ENCODE measurements at regions not wholly inside any gene's neighbourhood (a gene's known extent, or its start where the extent isn't known, plus 50 kb on each side); places are given as distances from the start of the nearest gene placed in this dataset.
"Not testable (repeated sequence)": the region's sequence is repeated elsewhere in the genome, so short reads cannot be mapped to it uniquely, and the experiment has no call there.

DNA sequence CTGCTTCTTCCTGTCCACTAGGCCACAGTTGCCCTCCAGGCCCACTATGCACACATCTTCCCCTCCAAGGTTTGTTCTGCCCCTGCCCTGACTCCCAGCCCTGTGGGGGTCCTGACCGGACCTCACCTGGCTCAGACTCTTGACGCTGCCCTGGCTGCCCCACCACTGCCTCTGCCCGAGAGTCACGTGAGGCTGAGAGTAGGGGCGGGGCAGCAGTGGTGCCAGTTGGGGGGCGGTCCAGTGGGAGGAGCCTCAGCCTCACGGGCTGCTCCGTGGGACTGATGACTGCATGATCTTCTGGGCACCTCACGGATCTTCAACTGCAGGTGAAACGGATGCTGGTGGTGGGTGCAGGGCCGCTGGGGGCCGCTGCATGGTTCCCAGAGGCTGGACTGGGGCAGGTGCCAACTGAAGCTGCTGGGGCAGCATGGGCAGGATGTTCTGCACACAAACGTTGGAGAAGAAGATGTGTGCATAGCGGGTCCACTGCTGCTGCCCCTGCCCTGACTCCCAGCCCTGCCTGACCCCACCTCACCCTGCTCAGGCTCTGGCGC is 77.6 kb downstream of the HHIPL2 start:
- not testable (repeated sequence) for H3K4me1 ChIP-seq (ENCODE audit: control insufficient read depth, insufficient read depth, low read length); DNase-seq (ENCODE audit: low read depth in 4 of 6, low spot score in 6 of 6); H3K4me3 ChIP-seq (ENCODE audit: low read depth, low read length); H3K27me3 ChIP-seq (ENCODE audit: control insufficient read depth, insufficient read depth, low read length); H3K27ac ChIP-seq (ENCODE audit: low read depth, low read length); H3K36me3 ChIP-seq (ENCODE audit: control insufficient read depth, insufficient read depth, low read length); H3K9me3 ChIP-seq (ENCODE audit: control insufficient read depth, insufficient read depth, low read length)
- 99% methylated on average over 5 of the region's 15 CpGs for WGBS (ENCODE audit: insufficient coverage)

- H3K9me3 ChIP-seq (ENCODE audit: control insufficient read depth, insufficient read depth, low read length) = no peaks in the 10 kb centered on the region
- no peak for DNase-seq (ENCODE audit: low read depth in 4 of 6, low spot score in 6 of 6)
- H3K4me1 ChIP-seq (ENCODE audit: control insufficient read depth, insufficient read depth, low read length) = peaks cover 11% of the 10 kb centered on the region
- 98% methylated on average over 5 of the region's 8 CpGs for WGBS (ENCODE audit: insufficient coverage)
- H3K27me3 ChIP-seq (ENCODE audit: control insufficient read depth, insufficient read depth, low read length) = peaks cover 6% of the 10 kb centered on the region
- no peak overlapping the region for H3K27ac ChIP-seq (ENCODE audit: low read depth, low read length)
- no peak overlapping the region for H3K4me3 ChIP-seq (ENCODE audit: low read depth, low read length)
- no peaks in the 10 kb centered on the region for H3K36me3 ChIP-seq (ENCODE audit: control insufficient read depth, insufficient read depth, low read length)
Observed at GRCh38 chr1:222466150-222466865, 81.6 kb downstream of the HHIPL2 start.

DNA sequence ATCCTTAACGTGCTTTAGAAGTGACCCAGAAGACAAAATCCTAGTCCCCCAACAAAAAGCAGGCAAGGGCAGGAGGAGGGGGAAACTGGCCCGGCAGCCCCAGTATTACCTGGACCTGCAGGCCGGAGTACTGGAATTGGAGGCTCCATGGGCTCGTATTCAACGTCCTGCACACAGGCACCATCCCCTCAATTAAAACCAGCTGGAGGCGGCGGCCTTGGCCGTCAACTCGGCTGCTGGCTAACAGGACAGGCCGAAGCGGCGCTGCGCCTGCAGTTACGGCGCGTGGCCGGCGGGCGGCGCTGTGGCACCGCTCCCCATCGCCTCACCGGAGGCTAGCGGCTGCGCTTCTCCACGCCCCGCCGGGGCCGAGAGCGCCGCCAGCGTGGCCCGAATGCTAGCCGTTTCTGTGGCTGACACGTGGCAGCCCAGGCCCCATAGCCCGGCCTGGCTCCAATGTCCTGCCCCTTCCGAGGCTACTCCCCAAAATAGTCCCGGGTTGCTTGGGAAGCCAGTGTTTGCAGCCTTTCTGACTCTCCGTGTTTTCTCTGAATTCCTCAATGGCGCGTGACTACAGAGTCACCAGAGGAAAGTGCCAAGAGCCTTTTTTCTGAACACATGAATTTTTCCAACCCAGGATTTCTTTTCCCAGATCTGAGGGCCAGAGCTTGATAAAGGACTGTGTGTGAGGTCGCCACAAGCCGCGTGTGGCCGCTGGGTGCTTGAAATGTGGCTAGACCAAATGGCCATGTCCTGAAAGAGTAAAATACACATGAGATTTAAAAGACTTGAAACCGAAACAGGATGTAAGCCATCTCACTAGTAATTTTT is 82.5 kb downstream of the HHIPL2 start:
- Histone ChIP-seq H3K4me1 (ENCODE audit: control insufficient read depth, insufficient read depth, low read length) (peaks cover 12% of the 10 kb centered on the region), H3K36me3 (ENCODE audit: control insufficient read depth, insufficient read depth, low read length) (no peaks in the 10 kb centered on the region), H3K27ac (ENCODE audit: low read depth, low read length) (peak overlapping the region; percentile 85), H3K27me3 (ENCODE audit: control insufficient read depth, insufficient read depth, low read length) (peaks cover 6% of the 10 kb centered on the region), H3K9me3 (ENCODE audit: control insufficient read depth, insufficient read depth, low read length) (no peaks in the 10 kb centered on the region), H3K4me3 (ENCODE audit: low read depth, low read length) (peak overlapping the region; percentile 52)
- 2% methylated on average over 44 of the region's 46 CpGs for WGBS (ENCODE audit: insufficient coverage)
- DNase-seq (ENCODE audit: low read depth in 4 of 6, low spot score in 6 of 6) = peak; percentile 57 to 93 (median 80)

DNA sequence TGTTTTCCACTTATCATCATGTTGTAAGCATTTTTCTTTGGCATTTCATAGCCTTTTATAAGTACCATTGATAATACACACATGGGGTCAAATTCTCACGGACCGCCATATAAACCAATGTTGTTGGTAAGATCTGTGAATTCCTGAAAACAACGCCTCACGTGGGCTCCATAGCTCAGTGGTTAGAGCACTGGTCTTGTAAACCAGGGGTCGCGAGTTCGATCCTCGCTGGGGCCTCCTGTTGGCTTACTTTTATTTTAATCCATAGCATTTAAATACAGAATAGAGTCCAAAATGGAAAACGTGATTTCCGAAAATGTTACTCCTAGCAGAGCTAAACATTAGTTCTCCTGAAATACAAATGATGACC is 83.1 kb downstream of the HHIPL2 start:
- WGBS (ENCODE audit: insufficient coverage) = 15% methylated on average over 4 of the region's 10 CpGs
- H3K4me3 ChIP-seq (ENCODE audit: low read depth, low read length) = peak overlapping the region; percentile 52

GRCh38 chr1:222463059-222463730 is 84.7 kb downstream of the HHIPL2 start:
- DNase-seq (ENCODE audit: low read depth in 4 of 6, low spot score in 6 of 6) = no peak
- H3K9me3 ChIP-seq (ENCODE audit: control insufficient read depth, insufficient read depth, low read length) = peaks cover 2% of the 10 kb centered on the region
- 90% methylated on average over 4 of the region's 8 CpGs for WGBS (ENCODE audit: insufficient coverage)
- peaks cover 6% of the 10 kb centered on the region for H3K27me3 ChIP-seq (ENCODE audit: control insufficient read depth, insufficient read depth, low read length)
- H3K27ac ChIP-seq (ENCODE audit: low read depth, low read length) = no peak overlapping the region
- no peak overlapping the region for H3K4me3 ChIP-seq (ENCODE audit: low read depth, low read length)
- no peaks in the 10 kb centered on the region for H3K36me3 ChIP-seq (ENCODE audit: control insufficient read depth, insufficient read depth, low read length)
- peaks cover 15% of the 10 kb centered on the region for H3K4me1 ChIP-seq (ENCODE audit: control insufficient read depth, insufficient read depth, low read length)

More for the DNA sequence above, 83.1 kb downstream of the HHIPL2 start:
- H3K27ac ChIP-seq (ENCODE audit: low read depth, low read length) = peak overlapping the region; percentile 85
- peaks cover 15% of the 10 kb centered on the region for H3K4me1 ChIP-seq (ENCODE audit: control insufficient read depth, insufficient read depth, low read length)
- H3K27me3 ChIP-seq (ENCODE audit: control insufficient read depth, insufficient read depth, low read length) = peaks cover 6% of the 10 kb centered on the region
- H3K36me3 ChIP-seq (ENCODE audit: control insufficient read depth, insufficient read depth, low read length) = no peaks in the 10 kb centered on the region
- peak in 4 of 6 donors; percentile 50 to 88 (median 64) for DNase-seq (ENCODE audit: low read depth in 4 of 6, low spot score in 6 of 6)
- no peaks in the 10 kb centered on the region for H3K9me3 ChIP-seq (ENCODE audit: control insufficient read depth, insufficient read depth, low read length)

DNA sequence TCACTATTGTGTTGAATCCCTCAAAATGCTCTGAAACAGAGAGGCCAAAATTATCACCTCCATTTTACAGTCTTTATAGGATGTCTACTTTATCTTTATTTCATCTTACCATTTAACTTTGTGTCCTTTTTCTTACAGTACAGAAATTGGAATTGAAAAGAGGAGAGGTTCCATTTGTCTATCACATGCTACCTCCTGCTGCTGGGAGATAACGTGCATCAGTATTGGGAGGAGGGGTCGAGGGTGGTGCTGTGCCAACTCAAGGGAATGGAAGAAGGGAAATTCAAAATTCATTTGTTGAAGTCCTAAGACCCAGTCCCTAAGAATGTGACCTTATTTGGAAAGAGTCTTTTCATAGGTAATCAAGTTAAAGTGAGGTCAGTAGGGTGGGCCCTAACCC is 85.3 kb downstream of the HHIPL2 start:
- WGBS (ENCODE audit: insufficient coverage) = 83% methylated on average over 1 of the region's 2 CpGs
- DNase-seq (ENCODE audit: low read depth in 4 of 6, low spot score in 6 of 6) = no peak
- no peak overlapping the region for H3K27ac ChIP-seq (ENCODE audit: low read depth, low read length)
- peaks cover 6% of the 10 kb centered on the region for H3K27me3 ChIP-seq (ENCODE audit: control insufficient read depth, insufficient read depth, low read length)
- H3K9me3 ChIP-seq (ENCODE audit: control insufficient read depth, insufficient read depth, low read length) = peaks cover 2% of the 10 kb centered on the region
- no peaks in the 10 kb centered on the region for H3K36me3 ChIP-seq (ENCODE audit: control insufficient read depth, insufficient read depth, low read length)
- H3K4me1 ChIP-seq (ENCODE audit: control insufficient read depth, insufficient read depth, low read length) = peaks cover 15% of the 10 kb centered on the region
- H3K4me3 ChIP-seq (ENCODE audit: low read depth, low read length) = no peak overlapping the region

DNA sequence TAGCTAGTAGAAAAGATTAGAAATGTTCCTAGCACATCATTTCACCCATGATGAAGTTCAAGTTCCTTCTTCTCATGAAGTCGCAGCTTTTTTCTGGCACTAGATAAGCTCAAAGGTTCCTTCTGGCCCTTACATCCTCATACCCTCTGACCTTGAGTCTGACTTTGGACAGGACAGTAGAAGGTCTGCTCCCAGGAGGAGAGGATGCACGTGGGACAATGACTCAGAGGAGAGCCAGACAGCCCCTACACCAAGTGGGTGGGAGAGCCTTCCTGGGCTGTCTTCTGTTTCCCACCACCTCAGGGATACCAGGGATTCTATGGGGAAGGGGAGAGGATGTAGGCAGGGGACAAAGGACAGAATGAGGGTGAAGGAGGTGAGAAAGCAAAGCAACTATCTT is 86.0 kb downstream of the HHIPL2 start:
- Histone ChIP-seq H3K27ac (ENCODE audit: low read depth, low read length) (no peak overlapping the region), H3K36me3 (ENCODE audit: control insufficient read depth, insufficient read depth, low read length) (no peaks in the 10 kb centered on the region), H3K4me3 (ENCODE audit: low read depth, low read length) (no peak overlapping the region), H3K27me3 (ENCODE audit: control insufficient read depth, insufficient read depth, low read length) (peaks cover 6% of the 10 kb centered on the region), H3K9me3 (ENCODE audit: control insufficient read depth, insufficient read depth, low read length) (peaks cover 2% of the 10 kb centered on the region), H3K4me1 (ENCODE audit: control insufficient read depth, insufficient read depth, low read length) (peaks cover 15% of the 10 kb centered on the region)
- DNase-seq (ENCODE audit: low read depth in 4 of 6, low spot score in 6 of 6) = no peak
- WGBS (ENCODE audit: insufficient coverage) = 60% methylated on average over 1 of the region's 2 CpGs

- peaks cover 9% of the 10 kb centered on the region for H3K27me3 ChIP-seq (ENCODE audit: control insufficient read depth, insufficient read depth, low read length)
- no peak overlapping the region for H3K4me3 ChIP-seq (ENCODE audit: low read depth, low read length)
- WGBS (ENCODE audit: insufficient coverage) = no CpG with 5 or more reads among the region's 3 CpGs
- H3K9me3 ChIP-seq (ENCODE audit: control insufficient read depth, insufficient read depth, low read length) = peaks cover 2% of the 10 kb centered on the region
- no peaks in the 10 kb centered on the region for H3K36me3 ChIP-seq (ENCODE audit: control insufficient read depth, insufficient read depth, low read length)
- no peak overlapping the region for H3K27ac ChIP-seq (ENCODE audit: low read depth, low read length)
- peaks cover 13% of the 10 kb centered on the region for H3K4me1 ChIP-seq (ENCODE audit: control insufficient read depth, insufficient read depth, low read length)
- no peak for DNase-seq (ENCODE audit: low read depth in 4 of 6, low spot score in 6 of 6)
Observed at GRCh38 chr1:222459652-222460051, 88.3 kb downstream of the HHIPL2 start.

DNA sequence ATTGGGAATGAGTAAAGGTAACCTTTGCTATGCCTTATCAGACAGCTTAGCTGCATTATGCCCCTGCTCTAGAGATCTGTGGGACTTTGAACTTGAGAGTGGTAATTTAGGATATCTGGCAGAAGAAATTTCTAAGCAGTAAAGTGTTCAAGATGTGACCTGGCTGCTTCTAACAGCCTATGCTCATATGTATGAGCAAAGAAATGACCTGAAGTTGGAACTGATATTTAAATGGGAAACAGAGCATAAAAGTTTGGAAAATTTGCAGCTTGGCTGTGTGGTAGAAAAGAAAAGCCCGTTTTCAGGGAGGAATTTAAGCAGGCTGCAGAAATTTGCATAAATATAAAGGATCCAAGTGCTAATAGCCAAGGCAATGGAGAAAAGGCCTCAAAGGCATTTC is 90.4 kb downstream of the HHIPL2 start:
- no peaks in the 10 kb centered on the region for H3K36me3 ChIP-seq (ENCODE audit: control insufficient read depth, insufficient read depth, low read length)
- peaks cover 2% of the 10 kb centered on the region for H3K9me3 ChIP-seq (ENCODE audit: control insufficient read depth, insufficient read depth, low read length)
- peaks cover 3% of the 10 kb centered on the region for H3K27me3 ChIP-seq (ENCODE audit: control insufficient read depth, insufficient read depth, low read length)
- DNase-seq (ENCODE audit: low read depth in 4 of 6, low spot score in 6 of 6) = no peak
- 70% methylated on average over 1 of the region's 1 CpG for WGBS (ENCODE audit: insufficient coverage)
- H3K4me1 ChIP-seq (ENCODE audit: control insufficient read depth, insufficient read depth, low read length) = peaks cover 15% of the 10 kb centered on the region
- H3K4me3 ChIP-seq (ENCODE audit: low read depth, low read length) = no peak overlapping the region
- H3K27ac ChIP-seq (ENCODE audit: low read depth, low read length) = no peak overlapping the region

Data from spinal cord (tissue), 9 donors.